Lower leg skin (tissue), 4 donors: ENCODE measurements at regions not wholly inside any gene's neighbourhood (a gene's known extent, or its start where the extent isn't known, plus 50 kb on each side); places are given as distances from the start of the nearest gene placed in this dataset.

Experiments
- DNase-seq, 2 donors: peaks; one replicate each; pipeline ENCODE4 v3.0.0-alpha.2; 2019; ENCODE audit warnings: low spot score in 2 of 2
- H3K4me3 ChIP-seq: fragments of 200-600 bp; sonication (generic); 2 replicates; pipeline ENCODE4 v1.5.1; 2017; ENCODE audit warnings: mild to moderate bottlenecking, low read depth; ENCODE audit not compliant: poor library complexity, severe bottlenecking
- CTCF ChIP-seq, 3 donors: fragments of 450-650 bp; IDR thresholded peaks; one replicate each; pipeline ENCODE4 v1.5.1; 2016; ENCODE audit warnings: antibody characterized with exemption in 3 of 3, mild to moderate bottlenecking in 3 of 3, moderate library complexity in 2 of 3
- POLR2A ChIP-seq, 2 donors: fragments of 450-650 bp; IDR thresholded peaks; one replicate each; pipeline ENCODE4 v1.6.1; 2016 to 2017; ENCODE audit warnings: antibody characterized with exemption in 2 of 2, mild to moderate bottlenecking in 1 of 2, moderate library complexity in 1 of 2
- WGBS, 2 donors: methylation state at CpG; one replicate each; pipeline ENCODE4 v1.1.5; 2018; 5-methylcytosine and 5-hydroxymethylcytosine counted together
- intact Hi-C: fragments of 100-400 bp; cut with DNase I; formaldehyde crosslinking; loops from one replicate; pipeline ENCODE4 v1.15.0; 2023; ENCODE audit warnings: low total_unique reads

DNA sequence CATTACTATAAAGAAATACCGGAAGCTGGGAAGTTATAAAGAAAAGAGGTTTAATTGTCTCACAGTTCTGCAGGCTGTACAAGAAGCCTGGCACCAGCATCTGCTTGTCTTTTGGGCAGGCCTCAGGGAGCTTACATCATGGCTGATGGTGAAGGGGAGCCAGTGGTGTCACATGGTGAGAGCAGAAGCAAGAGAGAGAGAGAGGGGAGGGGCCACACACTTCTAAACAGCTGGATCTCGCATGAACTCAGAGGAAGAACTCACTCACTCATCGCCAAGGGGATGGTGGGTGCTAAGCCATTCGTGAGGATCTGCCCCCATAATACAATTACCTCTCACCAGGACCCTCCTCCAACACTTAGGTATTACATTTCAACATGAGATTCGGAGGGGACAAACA lies 51.8 kb upstream of the ANKRD34C start:
- TF ChIP-seq POLR2A (IDR thresholded peaks at IDR 0.05) (no peak), CTCF (IDR thresholded peaks at IDR 0.05) (no peak)
- intact Hi-C loops, result no loop called here
- WGBS, 2 donors, result 78 to 82% methylated on average over 5 of the region's 5 CpGs
- peak in 1 of 2 donors; percentile 68 for DNase-seq
- H3K4me3 ChIP-seq, result no peak overlapping the region

GRCh38 chr15:79222808-79223207 lies 59.7 kb upstream of the ANKRD34C start:
- H3K4me3 ChIP-seq, result no peak overlapping the region
- no peak for DNase-seq
- intact Hi-C loops, result no loop called here
- no peak for TF ChIP-seq POLR2A (IDR thresholded peaks at IDR 0.05)
- TF ChIP-seq CTCF (IDR thresholded peaks at IDR 0.05), result no peak
- 29 to 34% methylated on average over 2 of the region's 2 CpGs for WGBS, 2 donors

GRCh38 chr15:79221696-79222095 lies 60.8 kb upstream of the ANKRD34C start:
- no peak overlapping the region for H3K4me3 ChIP-seq
- intact Hi-C loops, result no loop called here
- WGBS, 2 donors, result 46% methylated on average over 2 of the region's 2 CpGs
- DNase-seq, result no peak
- TF ChIP-seq POLR2A (IDR thresholded peaks at IDR 0.05) (no peak), CTCF (IDR thresholded peaks at IDR 0.05) (no peak)

DNA sequence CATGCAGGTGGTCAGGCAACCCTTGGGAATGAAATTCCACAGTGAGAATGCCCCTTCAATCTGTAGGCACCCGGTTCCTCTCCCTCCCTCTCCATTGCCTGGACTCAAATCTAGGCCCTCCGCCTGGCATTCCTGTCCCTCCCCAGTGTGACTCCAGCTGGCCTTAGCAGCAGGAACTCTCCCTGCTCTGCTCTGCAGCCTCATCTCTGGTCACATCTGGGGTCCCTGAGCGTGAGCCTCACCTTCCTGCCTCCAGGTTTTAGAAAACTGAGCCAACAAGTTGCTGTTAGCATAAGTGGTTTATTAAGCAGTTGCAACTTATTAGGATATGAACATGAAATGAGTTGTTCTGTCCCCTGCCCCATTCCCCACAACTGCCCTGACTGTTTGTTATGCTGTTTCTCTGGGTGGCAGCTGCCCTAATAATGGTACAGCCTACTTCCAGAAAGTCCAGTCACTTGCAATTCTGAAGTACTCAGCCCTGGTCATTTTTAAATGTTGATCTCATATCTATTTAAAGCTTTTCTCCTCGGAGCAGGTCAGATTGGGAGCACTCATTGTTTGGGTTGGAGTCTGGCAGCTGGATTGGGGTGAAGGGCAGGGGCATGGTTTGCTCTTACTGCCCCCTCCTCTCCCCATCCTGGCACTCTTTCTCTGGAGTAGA lies 63.0 kb upstream of the ANKRD34C start:
- WGBS, 2 donors, result 66 to 78% methylated on average over 4 of the region's 4 CpGs
- intact Hi-C loops, result no loop called here
- H3K4me3 ChIP-seq, result no peak overlapping the region

DNA sequence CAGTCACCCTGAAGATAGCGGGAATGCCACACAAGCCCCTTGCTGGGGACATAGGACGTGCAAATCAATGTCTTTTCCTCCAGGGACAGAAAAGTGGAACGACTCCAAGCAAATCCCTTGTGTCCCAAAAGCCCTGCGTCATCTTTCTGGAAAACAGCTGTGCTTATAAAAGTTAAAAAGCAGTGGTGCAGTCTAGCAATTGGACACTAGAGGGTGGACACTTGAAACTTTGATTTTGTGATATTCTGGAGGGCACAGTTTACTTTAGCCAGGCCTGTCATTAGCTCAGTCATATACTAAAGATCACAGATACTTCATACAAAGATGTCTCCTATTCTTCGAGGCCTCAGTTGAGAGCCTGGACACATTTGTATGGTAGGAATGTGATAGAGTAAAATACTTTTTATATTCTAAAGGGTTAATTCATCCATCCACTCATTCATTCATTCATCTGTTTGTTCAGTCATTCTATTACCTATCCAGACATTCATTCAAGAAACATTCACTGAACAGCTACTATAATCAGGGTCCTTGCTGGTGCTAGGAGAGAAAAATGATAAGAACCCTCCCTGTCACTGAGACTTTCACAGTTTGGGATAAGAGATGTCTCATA lies 63.8 kb upstream of the ANKRD34C start:
- no peak for DNase-seq
- WGBS, 2 donors, result 55 to 56% methylated on average over 5 of the region's 5 CpGs
- TF ChIP-seq CTCF (IDR thresholded peaks at IDR 0.05), result no peak
- TF ChIP-seq POLR2A (IDR thresholded peaks at IDR 0.05), result no peak
- no peak overlapping the region for H3K4me3 ChIP-seq
- intact Hi-C loops, result no loop called here

More for the DNA sequence above, 63.0 kb upstream of the ANKRD34C start:
- TF ChIP-seq CTCF (IDR thresholded peaks at IDR 0.05), result no peak
- no peak for TF ChIP-seq POLR2A (IDR thresholded peaks at IDR 0.05)
- peak in 1 of 2 donors; percentile 28 for DNase-seq
